H1 (cell line): ENCODE measurements at regions not wholly inside any gene's neighbourhood (a gene's known extent, or its start where the extent isn't known, plus 50 kb on each side); places are given as distances from the start of the nearest gene placed in this dataset.

Experiments
- CTCF ChIA-PET: fragments of 300-600 bp; sonication (Branson Sonifier 250); formaldehyde crosslinking; loops from one replicate; lab custom pipeline; 2021; ENCODE audit not compliant: partially characterized antibody; lab: Charles Lee
- POLR2A ChIA-PET: fragments of 300-600 bp; sonication (Branson Sonifier 250); formaldehyde crosslinking; loops from one replicate; lab custom pipeline; 2021; ENCODE audit warnings: inconsistent platforms; ENCODE audit not compliant: partially characterized antibody; lab: Charles Lee
- DNase-seq, 2 experiments: peaks; one replicate each; pipeline versions ENCODE4 v3.0.0 to v3.0.0-alpha.2; 2010 to 2022; ENCODE audit warnings: low spot score in 2 of 2, low read depth in 1 of 2, mixed read lengths in 1 of 2
- FAIRE-seq: peaks from 2 replicates; lab custom pipeline; 2011; peaks lifted over from hg19 to GRCh38; lab: Jason Lieb, UNC
- H2AFZ ChIP-seq: 2 replicates; pipeline ENCODE4 v1.8.1; 2012; ENCODE audit warnings: low read length, inconsistent platforms
- H2AK5ac ChIP-seq: 2 replicates; pipeline ENCODE4 v1.6.1; 2013; ENCODE audit warnings: low read depth, low read length
- H2BK120ac ChIP-seq: replicated peaks from 2 replicates; pipeline ENCODE3; 2013; ENCODE audit warnings: low read depth, low read length, inconsistent platforms
- H2BK12ac ChIP-seq: 2 replicates; pipeline ENCODE4 v1.6.1; 2013; ENCODE audit warnings: low read depth, low read length
- H2BK15ac ChIP-seq: 2 replicates; pipeline ENCODE4 v1.6.1; 2013; ENCODE audit warnings: low read length
- H2BK20ac ChIP-seq: 2 replicates; pipeline ENCODE4 v1.6.1; 2013; ENCODE audit warnings: low read length
- H2BK5ac ChIP-seq: 2 replicates; pipeline ENCODE4 v1.6.1; 2013; ENCODE audit warnings: low read depth, low read length
- H3K14ac ChIP-seq: 2 replicates; pipeline ENCODE4 v1.6.1; 2013; ENCODE audit warnings: inconsistent platforms; ENCODE audit not compliant: insufficient read length
- H3K18ac ChIP-seq: 2 replicates; pipeline ENCODE4 v1.6.1; 2013; ENCODE audit warnings: low read length; ENCODE audit errors: extremely low read depth
- H3K23ac ChIP-seq: 2 replicates; pipeline ENCODE4 v1.6.1; 2013; ENCODE audit warnings: inconsistent platforms; ENCODE audit not compliant: insufficient read length
- H3K23me2 ChIP-seq: 2 replicates; pipeline ENCODE4 v1.6.1; 2013; ENCODE audit warnings: low read depth, low read length
- H3K27ac ChIP-seq: 2 replicates; pipeline ENCODE4 v1.6.1; 2011; ENCODE audit warnings: low read depth, low read length, inconsistent platforms
- H3K27me3 ChIP-seq, 4 experiments: replicated peaks in 1 of 4; 1 replicate in 1 of 4; 2 replicates in 3 of 4; pipeline versions ENCODE4 v1.6.1 to v1.8.1; 2011 to 2013; ENCODE audit warnings: low read length in 3 of 4, mild to moderate bottlenecking in 3 of 4, inconsistent platforms in 2 of 4, mixed read lengths in 2 of 4, moderate library complexity in 1 of 4; ENCODE audit not compliant: control insufficient read depth in 3 of 4, insufficient read depth in 3 of 4; ENCODE audit errors: extremely low read depth in 1 of 4
- H3K36me3 ChIP-seq, 4 experiments: 2 replicates each; pipeline versions ENCODE4 v1.6.1 to v1.8.1; 2011 to 2013; ENCODE audit warnings: mild to moderate bottlenecking in 4 of 4, low read length in 3 of 4, moderate library complexity in 2 of 4, control low read depth in 1 of 4, inconsistent platforms in 1 of 4; ENCODE audit not compliant: insufficient read depth in 4 of 4, control insufficient read depth in 2 of 4
- H3K4ac ChIP-seq: replicated peaks from 2 replicates; pipeline ENCODE3; 2013; ENCODE audit warnings: low read length, low read depth, mixed read lengths, inconsistent platforms; ENCODE audit not compliant: insufficient read length
- H3K4me1 ChIP-seq, 4 experiments: replicated peaks in 1 of 4; 1 replicate in 1 of 4; 2 replicates in 3 of 4; pipeline versions ENCODE4 v1.6.1 to v1.8.1; 2011 to 2013; ENCODE audit warnings: low read length in 3 of 4, inconsistent platforms in 2 of 4, mixed read lengths in 1 of 4; ENCODE audit not compliant: insufficient read depth in 4 of 4, control insufficient read depth in 3 of 4
- H3K4me2 ChIP-seq, 2 experiments: 2 replicates each; pipeline versions ENCODE4 v1.6.1 to v1.8.1; 2011 to 2013; ENCODE audit warnings: low read depth in 2 of 2, low read length in 2 of 2, control low read depth in 1 of 2, inconsistent platforms in 1 of 2, mild to moderate bottlenecking in 1 of 2; ENCODE audit not compliant: insufficient read depth in 1 of 2
- H3K4me3 ChIP-seq, 4 experiments: fragments of 200-600, 300-600 bp in 1 of 4; sonication (generic), shearing (Covaris generic), sonication (Bioruptor Twin) in 1 of 4; 2 replicates each; pipeline versions ENCODE4 v1.5.1 to v1.8.1; 2011 to 2016; ENCODE audit warnings: low read length in 4 of 4, low read depth in 3 of 4, control low read depth in 2 of 4, inconsistent platforms in 2 of 4, mild to moderate bottlenecking in 2 of 4, mixed read lengths in 1 of 4, moderate library complexity in 1 of 4; ENCODE audit not compliant: insufficient read depth in 2 of 4; ENCODE audit errors: extremely low read depth in 1 of 4
- H3K56ac ChIP-seq: replicated peaks from 2 replicates; pipeline ENCODE3; 2013; ENCODE audit warnings: low read depth, mild to moderate bottlenecking, mixed read lengths, low read length, inconsistent platforms; ENCODE audit not compliant: insufficient read length
- H3K79me1 ChIP-seq: 2 replicates; pipeline ENCODE4 v1.6.1; 2013; ENCODE audit warnings: low read depth, low read length, control low read depth
- H3K79me2 ChIP-seq, 2 experiments: 2 replicates each; pipeline versions ENCODE4 v1.6.1 to v1.8.1; 2012 to 2013; ENCODE audit warnings: low read length in 2 of 2, mild to moderate bottlenecking in 2 of 2, inconsistent platforms in 1 of 2; ENCODE audit not compliant: insufficient read depth in 2 of 2, control insufficient read depth in 1 of 2
- H3K9ac ChIP-seq, 4 experiments: replicated peaks in 1 of 4; 1 replicate in 1 of 4; 2 replicates in 3 of 4; pipeline versions ENCODE4 v1.6.1 to v1.8.1; 2011 to 2013; ENCODE audit warnings: low read depth in 3 of 4, low read length in 3 of 4, control low read depth in 2 of 4, mild to moderate bottlenecking in 2 of 4, moderate library complexity in 2 of 4, inconsistent platforms in 1 of 4; ENCODE audit errors: extremely low read depth in 1 of 4
- H3K9me3 ChIP-seq, 2 experiments: 2 replicates each; pipeline versions ENCODE4 v1.6.1 to v1.8.1; 2012 to 2013; ENCODE audit warnings: mild to moderate bottlenecking in 2 of 2, moderate library complexity in 2 of 2, control low read depth in 1 of 2, inconsistent platforms in 1 of 2, low read depth in 1 of 2, low read length in 1 of 2, mixed read lengths in 1 of 2; ENCODE audit not compliant: insufficient read depth in 2 of 2
- H4K20me1 ChIP-seq, 2 experiments: replicated peaks in 1 of 2; 2 replicates each; pipeline versions ENCODE3 to v1.8.1; 2011 to 2013; ENCODE audit warnings: inconsistent platforms in 2 of 2, low read length in 2 of 2, mild to moderate bottlenecking in 1 of 2; ENCODE audit not compliant: insufficient read depth in 2 of 2, control insufficient read depth in 1 of 2
- H4K5ac ChIP-seq: 2 replicates; pipeline ENCODE4 v1.6.1; 2013; ENCODE audit warnings: low read length, low read depth, mixed read lengths, inconsistent platforms; ENCODE audit not compliant: insufficient read length
- H4K8ac ChIP-seq: 2 replicates; pipeline ENCODE4 v1.8.0; 2013; ENCODE audit warnings: mild to moderate bottlenecking, moderate library complexity, low read length, inconsistent platforms; ENCODE audit not compliant: insufficient read depth; ENCODE audit errors: extremely low read depth
- H4K91ac ChIP-seq: replicated peaks from 2 replicates; pipeline ENCODE3; 2013; ENCODE audit warnings: low read length, mixed read lengths, inconsistent platforms; ENCODE audit not compliant: insufficient read length
- ATF3 ChIP-seq: IDR thresholded peaks from 2 replicates; pipeline ENCODE4 v1.6.1; 2011; ENCODE audit warnings: low read depth, mild to moderate bottlenecking, low read length; ENCODE audit not compliant: insufficient read depth
- CHD1 ChIP-seq: IDR thresholded peaks from 2 replicates; pipeline ENCODE4 v1.6.1; 2012; ENCODE audit warnings: low read depth, low read length, improper control_type of control experiment
- EP300 ChIP-seq, 2 experiments: IDR thresholded peaks; 1 replicate in 1 of 2; 2 replicates in 1 of 2; pipeline ENCODE4 v1.6.1; 2011 to 2012; ENCODE audit warnings: low read depth in 2 of 2, low read length in 2 of 2, mild to moderate bottlenecking in 2 of 2, borderline replicate concordance in 1 of 2, inconsistent platforms in 1 of 2, moderate library complexity in 1 of 2
- GABPA ChIP-seq: IDR thresholded peaks from 2 replicates; pipeline ENCODE4 v1.6.1; 2011; ENCODE audit warnings: mild to moderate bottlenecking, low read length, moderate library complexity, borderline replicate concordance; ENCODE audit not compliant: insufficient read depth
- GTF2F1 ChIP-seq: IDR thresholded peaks from 2 replicates; pipeline ENCODE4 v1.6.1; 2012; ENCODE audit warnings: low read depth, low read length, improper control_type of control experiment, borderline replicate concordance
- RNF2 ChIP-seq: fragments of 200-900, 300-1000 bp; sonication (generic); IDR thresholded peaks from 2 replicates; pipeline ENCODE4 v1.7.1; 2016; ENCODE audit warnings: borderline replicate concordance, low read depth, mild to moderate bottlenecking, antibody characterized with exemption, low read length; ENCODE audit not compliant: poor library complexity, severe bottlenecking; ENCODE audit errors: missing control alignments
- TAF1 ChIP-seq: IDR thresholded peaks from 2 replicates; pipeline ENCODE4 v1.6.1; 2011; ENCODE audit warnings: mild to moderate bottlenecking, low read depth, low read length
- TAF7 ChIP-seq: optimal IDR thresholded peaks from 2 replicates; pipeline ENCODE3; 2011; ENCODE audit warnings: low read depth, mild to moderate bottlenecking, inconsistent platforms, low read length, moderate library complexity, borderline replicate concordance
- ZNF274 ChIP-seq: IDR thresholded peaks from 2 replicates; pipeline ENCODE4 v1.7.0; 2012; ENCODE audit warnings: low read length, borderline replicate concordance; ENCODE audit errors: extremely low read depth
- WGBS, 2 experiments: shearing (Covaris generic) in 1 of 2; methylation state at CpG; one replicate each; pipeline versions ENCODE4 v1.1.6 to v1.1.7; 2013 to 2015; ENCODE audit warnings: low lambda C conversion rate in 2 of 2, mixed read lengths in 2 of 2, inconsistent platforms in 1 of 2, low coverage in 1 of 2, missing lambda C conversion rate in 1 of 2; ENCODE audit not compliant: insufficient replicate concordance in 2 of 2, insufficient coverage in 1 of 2, insufficient read length in 1 of 2; ENCODE audit errors: extremely low coverage in 1 of 2, missing lambda C conversion rate in 1 of 2; 5-methylcytosine and 5-hydroxymethylcytosine counted together
- TF ChIP-seq, protein P1 (sequence below), 3 experiments: IDR thresholded peaks; 1 replicate in 2 of 3; 2 replicates in 1 of 3; pipeline versions ENCODE4 v1.5.1 to v1.6.1; 2011; ENCODE audit warnings: low read length in 3 of 3, mild to moderate bottlenecking in 3 of 3, inconsistent platforms in 2 of 3, low read depth in 1 of 3, moderate library complexity in 1 of 3; ENCODE audit not compliant: insufficient read depth in 1 of 3; ENCODE audit errors: control extremely low read depth in 1 of 3

GRCh38 chr13:106967391-106967790 is 399.5 kb upstream of the ARGLU1 start:
- ChIA-PET POLR2A (no interaction called here), CTCF (interaction anchor here (0.6 kb wide), 1 partner anchor 23 kb away, joined by 3 read pairs; no protein-coding TSS in a partner anchor)
- Histone ChIP-seq H3K4ac (no peak overlapping the region), H3K79me2 (no peaks in the 10 kb centered on the region), H4K5ac (no peak overlapping the region), H3K14ac (no peak overlapping the region), H3K56ac (no peak overlapping the region), H3K18ac (no peak overlapping the region), H3K4me1 (no peaks in the 10 kb centered on the region), H2AFZ (no peak overlapping the region), H4K91ac (no peak overlapping the region), H3K9ac (no peak overlapping the region), H2BK120ac (no peak overlapping the region), H3K4me3 (no peak overlapping the region), H4K8ac (no peak overlapping the region), H3K36me3 (no peaks in the 10 kb centered on the region), H3K27ac (no peak overlapping the region), H4K20me1 (no peaks in the 10 kb centered on the region), H3K23ac (no peak overlapping the region), H3K9me3 (no peaks in the 10 kb centered on the region), H2BK20ac (no peak overlapping the region), H2BK5ac (no peak overlapping the region), H2AK5ac (no peak overlapping the region), H3K23me2 (no peaks in the 10 kb centered on the region), H2BK15ac (no peak overlapping the region), H3K79me1 (no peaks in the 10 kb centered on the region), H2BK12ac (no peak overlapping the region), H3K27me3 (no peaks in the 10 kb centered on the region), H3K4me2 (no peak overlapping the region)
- 91% methylated on average over 1 of the region's 1 CpG; no CpG with 5 or more reads in 1 of the 2 experiments for WGBS, 2 experiments
- FAIRE-seq = no peak
- no peak for DNase-seq
- TF ChIP-seq TAF7 = no peak
- no peak for TF ChIP-seq GTF2F1
- TF ChIP-seq CHD1 = no peak
- no peak for TF ChIP-seq RNF2
- no peak for TF ChIP-seq ZNF274
- TF ChIP-seq GABPA = no peak
- TF ChIP-seq TAF1 = no peak
- TF ChIP-seq, protein P1, sequence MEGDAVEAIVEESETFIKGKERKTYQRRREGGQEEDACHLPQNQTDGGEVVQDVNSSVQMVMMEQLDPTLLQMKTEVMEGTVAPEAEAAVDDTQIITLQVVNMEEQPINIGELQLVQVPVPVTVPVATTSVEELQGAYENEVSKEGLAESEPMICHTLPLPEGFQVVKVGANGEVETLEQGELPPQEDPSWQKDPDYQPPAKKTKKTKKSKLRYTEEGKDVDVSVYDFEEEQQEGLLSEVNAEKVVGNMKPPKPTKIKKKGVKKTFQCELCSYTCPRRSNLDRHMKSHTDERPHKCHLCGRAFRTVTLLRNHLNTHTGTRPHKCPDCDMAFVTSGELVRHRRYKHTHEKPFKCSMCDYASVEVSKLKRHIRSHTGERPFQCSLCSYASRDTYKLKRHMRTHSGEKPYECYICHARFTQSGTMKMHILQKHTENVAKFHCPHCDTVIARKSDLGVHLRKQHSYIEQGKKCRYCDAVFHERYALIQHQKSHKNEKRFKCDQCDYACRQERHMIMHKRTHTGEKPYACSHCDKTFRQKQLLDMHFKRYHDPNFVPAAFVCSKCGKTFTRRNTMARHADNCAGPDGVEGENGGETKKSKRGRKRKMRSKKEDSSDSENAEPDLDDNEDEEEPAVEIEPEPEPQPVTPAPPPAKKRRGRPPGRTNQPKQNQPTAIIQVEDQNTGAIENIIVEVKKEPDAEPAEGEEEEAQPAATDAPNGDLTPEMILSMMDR (IDR thresholded peaks at IDR 0.05; ENCODE audit: control extremely low read depth in 1 of 3, insufficient read depth in 1 of 3, low read depth in 1 of 3, low read length in 3 of 3) = no peak
- TF ChIP-seq EP300 (IDR thresholded peaks at IDR 0.05; ENCODE audit: borderline replicate concordance in 1 of 2, low read depth in 2 of 2, low read length in 2 of 2) = no peak
- no peak for TF ChIP-seq ATF3
